Activated CD4-positive, CD25-positive, alpha-beta regulatory T cell treated with anti-CD3 and anti-CD28 coated beads, Interleukin-2, amount 50 U/mL, for 72 hours (primary cell): ENCODE measurements at regions not wholly inside any gene's neighbourhood (a gene's known extent, or its start where the extent isn't known, plus 50 kb on each side); places are given as distances from the start of the nearest gene placed in this dataset.
"Not testable (repeated sequence)": the region's sequence is repeated elsewhere in the genome, so short reads cannot be mapped to it uniquely, and the experiment has no call there.

Source experiments
- DNase-seq: peaks from one replicate; pipeline ENCODE4 v3.0.0; 2021

DNA sequence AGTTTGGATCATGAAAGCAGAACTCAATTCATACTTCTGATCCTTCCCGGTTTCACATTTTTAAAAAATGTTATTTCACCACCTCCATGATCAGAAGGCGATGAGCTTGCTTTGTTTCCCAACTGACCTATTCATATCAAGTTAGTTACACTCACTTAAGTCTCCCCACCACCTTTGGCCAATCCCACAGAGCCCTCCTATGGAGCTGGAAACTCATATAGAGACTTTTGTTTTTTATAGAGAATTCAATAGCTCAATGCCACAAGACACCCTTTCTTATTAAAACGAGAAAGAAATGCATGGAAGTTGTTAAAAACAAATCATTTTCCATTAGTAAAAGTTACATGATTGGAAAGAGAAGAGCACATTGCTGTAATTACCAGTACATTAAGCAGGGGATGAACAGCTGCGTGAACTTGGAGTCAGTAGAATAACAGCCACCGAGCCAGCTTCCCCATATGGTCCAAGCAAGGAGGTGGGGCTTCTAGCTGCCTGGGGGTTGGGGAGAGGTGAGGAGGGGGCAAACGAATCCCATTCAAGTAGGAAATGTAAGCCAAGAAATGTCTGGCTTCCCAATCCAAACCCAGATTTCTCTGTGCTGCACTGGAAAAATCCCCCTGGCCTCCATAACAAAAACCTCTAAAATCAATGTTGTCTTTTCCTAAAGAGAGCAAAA lies 614.5 kb downstream of the IRS1 start:
- DNase-seq: no peak

DNA sequence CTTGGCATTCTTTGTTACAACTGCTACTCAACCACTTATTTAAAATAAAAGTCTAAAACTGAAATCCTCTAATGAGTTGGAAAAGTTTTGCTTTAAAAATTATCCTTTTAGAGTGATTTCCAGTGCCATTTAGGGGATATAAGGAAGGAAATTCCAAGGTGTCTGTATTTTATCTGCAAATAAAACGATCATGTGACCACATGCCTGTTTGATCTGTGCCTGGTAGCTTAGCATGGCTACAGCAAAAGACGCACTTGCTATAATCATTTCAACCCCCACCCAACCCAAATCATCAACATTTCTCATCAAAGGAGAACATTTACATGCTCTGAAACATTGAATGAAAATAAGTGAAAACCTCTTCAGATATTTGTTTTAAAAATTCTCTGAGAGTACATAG lies 615.1 kb downstream of the IRS1 start:
- DNase-seq: no peak

DNA sequence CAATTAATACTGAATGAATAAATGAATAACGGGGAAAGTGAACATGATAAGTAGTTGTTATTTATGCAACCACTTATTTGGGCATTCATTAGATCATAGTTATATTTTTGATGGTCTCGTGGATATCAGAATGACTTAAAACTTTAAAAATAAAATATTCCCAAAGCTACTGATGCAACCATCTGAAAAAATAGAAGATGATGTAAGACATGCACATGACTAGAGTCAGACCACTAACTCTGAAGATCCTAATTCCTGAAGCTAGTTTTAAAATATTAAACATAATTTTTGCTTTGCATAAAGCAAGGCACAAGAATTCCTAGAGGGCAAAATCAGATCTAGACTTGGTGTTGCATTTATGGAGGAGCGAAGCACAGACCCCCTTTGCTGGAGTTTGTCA lies 616.1 kb downstream of the IRS1 start:
- DNase-seq: no peak

GRCh38 chr2:226183033-226183432 lies 616.6 kb downstream of the IRS1 start:
- no peak for DNase-seq

GRCh38 chr2:226181909-226182308 lies 617.7 kb downstream of the IRS1 start:
- no peak for DNase-seq

DNA sequence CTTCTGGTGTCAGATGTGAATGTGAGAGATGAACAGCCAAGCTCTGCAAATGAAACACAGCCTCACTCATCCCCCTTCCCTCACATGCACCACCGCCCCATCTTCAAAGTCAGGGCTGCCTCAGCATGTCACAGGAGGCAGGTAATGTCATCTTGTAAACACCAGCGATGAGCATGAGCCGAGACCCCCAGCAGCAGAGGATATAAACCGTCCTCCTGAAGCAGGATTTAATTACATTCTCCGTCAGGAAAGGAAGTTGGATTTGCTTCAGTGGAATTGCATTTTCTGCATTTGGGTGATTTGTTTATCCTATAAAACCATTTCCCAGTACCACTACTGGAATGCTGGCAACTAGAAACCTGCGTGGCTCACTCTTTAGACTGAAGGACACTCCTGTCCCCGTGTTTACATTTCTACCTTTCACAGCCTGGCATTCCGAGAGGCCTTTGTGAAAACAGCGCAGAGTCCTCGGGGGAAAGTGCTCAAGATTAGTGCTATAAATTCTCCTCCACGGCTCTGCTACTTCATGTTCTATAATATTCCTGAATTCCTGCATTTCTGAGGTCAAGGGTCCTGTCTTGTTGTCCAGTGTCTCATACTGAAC lies 619.2 kb downstream of the IRS1 start:
- no peak for DNase-seq

GRCh38 chr2:226179010-226179409 lies 620.6 kb downstream of the IRS1 start:
- no peak for DNase-seq

DNA sequence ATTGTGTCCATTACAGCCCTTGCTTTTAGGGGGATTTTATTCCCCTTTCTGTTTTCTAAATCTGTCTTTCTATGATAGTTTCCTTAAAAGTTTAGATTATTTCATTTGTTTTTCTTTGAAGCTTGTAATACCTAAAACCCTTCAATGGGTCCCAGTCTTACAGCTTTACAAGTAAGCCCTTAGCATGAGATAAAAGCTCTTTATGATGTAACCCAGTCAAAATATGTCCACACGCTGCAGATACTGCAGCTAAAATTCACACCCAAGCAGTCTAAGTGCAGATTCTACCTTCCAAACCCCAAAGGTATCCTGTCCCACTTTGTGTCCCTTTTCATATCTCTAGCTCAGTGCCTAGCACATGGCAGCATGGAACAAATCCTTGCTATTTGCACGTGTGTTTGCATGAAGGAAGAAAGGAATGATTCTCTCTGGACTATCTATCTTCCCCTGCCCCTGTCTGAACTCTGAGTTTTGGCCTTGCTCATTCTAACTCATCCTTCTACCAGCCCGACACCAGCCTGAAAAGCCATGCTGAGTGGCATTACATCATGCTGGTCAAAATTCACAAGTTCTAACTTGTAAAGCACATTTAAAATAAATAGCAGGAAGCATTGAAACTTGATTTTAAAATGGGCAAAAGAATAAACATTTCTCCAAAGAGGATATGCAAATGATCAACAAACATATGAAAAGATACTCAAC lies 623.2 kb downstream of the IRS1 start:
- no peak for DNase-seq

GRCh38 chr2:226174390-226174789 lies 625.2 kb downstream of the IRS1 start:
- DNase-seq: no peak

GRCh38 chr2:226172939-226173338 lies 626.7 kb downstream of the IRS1 start:
- DNase-seq: no peak

DNA sequence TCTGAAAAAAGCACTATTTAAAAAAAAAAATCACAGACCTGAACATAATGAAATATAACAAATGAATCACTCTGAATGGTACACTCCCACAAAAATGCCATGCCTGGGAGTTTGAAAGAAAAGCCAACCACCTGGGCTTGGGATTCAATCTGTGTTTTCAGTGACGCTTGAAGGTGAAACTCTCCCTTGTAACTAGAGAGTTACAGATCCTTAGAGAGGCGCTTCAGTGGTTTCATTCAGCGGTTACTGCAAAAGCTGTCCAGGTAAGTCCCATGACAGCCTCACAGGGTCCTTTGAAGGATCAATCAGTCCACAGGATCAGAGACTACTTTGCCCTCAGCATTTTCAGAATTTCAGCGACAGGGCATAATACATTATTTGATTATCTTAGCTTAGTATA lies 627.3 kb downstream of the IRS1 start:
- no peak for DNase-seq

DNA sequence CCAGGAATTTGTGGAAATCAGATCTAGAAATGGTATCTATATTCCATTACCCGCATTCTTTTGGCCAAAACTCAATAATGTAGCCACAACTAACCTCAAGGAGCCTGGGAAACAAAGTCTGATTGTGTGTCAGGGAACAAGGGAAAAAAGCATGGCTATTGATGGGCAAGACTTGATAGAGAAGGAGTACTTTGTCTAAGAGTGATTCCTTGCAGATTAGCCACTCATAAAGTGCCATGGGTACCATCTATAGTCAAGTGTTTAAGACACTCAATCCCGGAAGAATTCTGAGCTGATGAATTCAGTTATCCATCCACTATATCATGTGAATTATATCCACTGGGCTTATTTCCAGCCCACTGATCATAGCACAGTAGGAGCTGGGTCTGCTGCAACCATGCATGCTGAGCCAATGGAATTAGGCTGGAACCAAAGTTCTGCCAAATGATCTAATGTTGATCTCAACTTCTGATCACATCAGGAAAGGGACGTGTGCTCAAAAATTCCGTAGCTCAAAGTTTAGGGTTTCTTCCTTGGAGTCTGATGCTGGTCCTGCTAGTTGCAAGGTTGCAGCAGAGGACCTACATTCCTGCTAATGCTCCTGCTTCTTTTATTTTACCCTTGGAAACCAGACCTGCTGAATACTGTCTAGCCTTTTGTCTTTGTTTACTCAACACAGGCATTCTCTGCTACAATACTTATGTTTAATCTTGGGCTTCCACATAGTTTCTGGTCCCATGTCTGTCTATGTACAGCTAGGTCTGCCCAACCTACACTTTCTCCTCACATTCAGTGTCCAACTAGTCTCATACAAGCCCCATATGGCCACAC lies 629.7 kb downstream of the IRS1 start:
- no peak for DNase-seq

- DNase-seq: no peak
Measured at GRCh38 chr2:226168496-226169160, 631.0 kb downstream of the IRS1 start.

GRCh38 chr2:226164512-226164911 lies 635.1 kb downstream of the IRS1 start:
- DNase-seq: no peak

- DNase-seq: not testable (repeated sequence)
Measured at GRCh38 chr2:226160617-226161016, 639.0 kb downstream of the IRS1 start.

- DNase-seq: no peak
Measured at GRCh38 chr2:226159875-226160479, 639.6 kb downstream of the IRS1 start.

GRCh38 chr2:226158940-226159339 lies 640.7 kb downstream of the IRS1 start:
- DNase-seq: no peak

- no peak for DNase-seq
Measured at GRCh38 chr2:226158229-226158628, 641.4 kb downstream of the IRS1 start.

- DNase-seq: no peak
Measured at GRCh38 chr2:226155093-226155875, 644.3 kb downstream of the IRS1 start.

GRCh38 chr2:226154610-226155009 lies 645.0 kb downstream of the IRS1 start:
- no peak for DNase-seq

DNA sequence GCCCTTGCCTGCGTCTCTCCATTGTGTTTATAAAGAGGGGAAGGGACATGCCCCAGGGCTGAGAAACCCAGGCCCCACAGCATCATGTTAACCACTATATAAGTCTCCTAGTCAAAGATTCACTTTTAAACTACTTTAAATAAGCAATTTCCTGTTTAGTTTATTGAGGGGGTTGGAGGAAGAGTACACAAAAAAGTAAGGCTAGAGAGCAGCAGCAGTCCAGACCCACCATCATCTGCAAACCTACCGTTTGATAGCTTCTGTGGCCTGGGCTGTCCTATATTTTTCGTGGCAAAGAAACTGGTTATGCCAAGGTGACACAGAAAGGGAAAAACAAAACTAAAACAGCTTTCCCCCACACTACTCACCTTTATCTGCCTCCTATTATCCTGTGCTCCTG lies 646.1 kb downstream of the IRS1 start:
- DNase-seq: no peak

DNA sequence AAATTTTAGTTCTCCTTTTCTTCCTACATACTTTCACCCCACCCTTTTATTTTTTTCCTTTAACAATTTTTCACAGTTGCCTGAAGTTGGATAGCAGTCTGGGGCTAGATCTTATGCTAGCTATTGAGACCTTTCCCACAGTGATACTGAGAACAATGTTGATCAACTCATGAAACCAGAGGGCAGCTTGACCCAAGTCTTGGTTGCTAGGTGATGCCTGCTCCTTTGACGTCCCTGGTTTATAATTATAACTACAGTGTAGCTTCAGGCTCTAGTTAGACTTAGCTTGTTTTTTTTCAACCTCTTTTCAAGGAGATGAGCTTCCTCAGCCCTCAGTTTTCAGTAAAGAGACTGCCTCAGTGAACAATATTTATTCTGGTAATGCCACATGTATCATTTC lies 648.5 kb downstream of the IRS1 start:
- no peak for DNase-seq
